HCT116 (cell line): ENCODE measurements at regions not wholly inside any gene's neighbourhood (a gene's known extent, or its start where the extent isn't known, plus 50 kb on each side); places are given as distances from the start of the nearest gene placed in this dataset.

Source experiments
- ATAC-seq: fragments of 200-7000 bp; cut with Tn5 transposase; 2 replicates; pipeline ENCODE4 v1.9.1; 2020; ENCODE audit warnings: mild to moderate bottlenecking, moderate library complexity
- BruUV-seq: library from RNA; stranded (reverse); fragments of 400-500 nt; replicated peaks from 2 replicates; lab custom pipeline; 2021; lab: Mats Ljungman, UMichigan
- CTCF ChIA-PET: fragments of 300-600 bp; sonication (Branson Sonifier 250); formaldehyde crosslinking; loops from one replicate; lab custom pipeline; 2021; ENCODE audit warnings: antibody characterized with exemption; lab: Charles Lee
- POLR2A ChIA-PET: fragments of 300-600, 350-600 bp; sonication (Branson Sonifier 250); formaldehyde crosslinking; loops from one replicate; lab custom pipeline; 2021; ENCODE audit warnings: antibody characterized with exemption; lab: Charles Lee
- RAD21 ChIA-PET, 2 experiments: fragments of 300-600 bp; sonication (Branson Sonifier 250); formaldehyde crosslinking; loops; one replicate each; lab custom pipeline; 2023; ENCODE audit warnings: low total read pairs in 2 of 2; ENCODE audit not compliant: uncharacterized antibody in 2 of 2, unreplicated experiment in 2 of 2, low non-redundant PET in 1 of 2; lab: Charles Lee
- DNase-seq: peaks from one replicate; pipeline ENCODE4 v3.0.0-alpha.2; 2010; ENCODE audit warnings: low read depth, low spot score
- H2AFZ ChIP-seq: fragments of 200-600 bp; shearing (Covaris generic), sonication (generic); 2 replicates; pipeline ENCODE4 v1.6.1; 2017; ENCODE audit warnings: low read depth, mixed run types, mixed read lengths, antibody characterized with exemption, low read length; ENCODE audit not compliant: poor library complexity, severe bottlenecking
- H3K27ac ChIP-seq: 2 replicates; pipeline ENCODE4 v1.5.1; 2012; ENCODE audit warnings: low read depth, low read length
- H3K27me3 ChIP-seq: fragments of 200-600 bp; sonication (generic); 2 replicates; pipeline ENCODE4 v1.6.1; 2016; ENCODE audit warnings: mixed run types, low read length, mixed read lengths; ENCODE audit not compliant: insufficient read depth
- H3K36me3 ChIP-seq, 2 experiments: fragments of 200-500 bp in 1 of 2; fragments of 200-600 bp in 1 of 2; sonication (Bioruptor generic) in 1 of 2; sonication (generic) in 1 of 2; 2 replicates each; pipeline versions ENCODE4 v1.5.1 to v1.6.1; 2014 to 2016; ENCODE audit warnings: low read length in 2 of 2, inconsistent platforms in 1 of 2, mixed read lengths in 1 of 2, mixed run types in 1 of 2; ENCODE audit not compliant: insufficient read depth in 2 of 2, control insufficient read depth in 1 of 2
- H3K4me1 ChIP-seq, 2 experiments: fragments of 200-600 bp in 1 of 2; sonication (generic) in 1 of 2; 2 replicates each; pipeline versions ENCODE4 v1.5.1 to v1.6.1; 2012 to 2017; ENCODE audit warnings: low read length in 2 of 2, inconsistent platforms in 1 of 2, mild to moderate bottlenecking in 1 of 2, mixed read lengths in 1 of 2, mixed run types in 1 of 2, moderate library complexity in 1 of 2; ENCODE audit not compliant: insufficient read depth in 2 of 2, control insufficient read depth in 1 of 2
- H3K4me2 ChIP-seq: fragments of 200-600 bp; sonication (generic); 2 replicates; pipeline ENCODE4 v1.6.1; 2017; ENCODE audit warnings: mixed run types, low read length, mixed read lengths
- H3K4me3 ChIP-seq, 2 experiments: fragments of 200-600 bp in 1 of 2; sonication (generic) in 1 of 2; replicated peaks in 1 of 2; 2 replicates each; pipeline ENCODE4 v1.5.1; 2011 to 2016; ENCODE audit warnings: low read length in 2 of 2, control low read depth in 1 of 2, low read depth in 1 of 2, mild to moderate bottlenecking in 1 of 2, mixed read lengths in 1 of 2, mixed run types in 1 of 2
- H3K79me2 ChIP-seq: fragments of 200-600 bp; sonication (generic); 2 replicates; pipeline ENCODE4 v1.6.1; 2017; ENCODE audit warnings: mild to moderate bottlenecking, mixed run types, low read length, moderate library complexity, mixed read lengths; ENCODE audit not compliant: insufficient read depth
- H3K9ac ChIP-seq: fragments of 200-600 bp; sonication (generic); 2 replicates; pipeline ENCODE4 v1.6.1; 2016; ENCODE audit warnings: low read length, mixed read lengths
- H3K9me2 ChIP-seq: fragments of 200-600 bp; sonication (generic), shearing (Covaris generic); 2 replicates; pipeline ENCODE4 v1.6.1; 2017; ENCODE audit warnings: mixed run types, mild to moderate bottlenecking, moderate library complexity; ENCODE audit not compliant: insufficient read depth
- H3K9me3 ChIP-seq, 2 experiments: fragments of 200-500 bp in 1 of 2; fragments of 200-600 bp in 1 of 2; sonication (Bioruptor generic) in 1 of 2; sonication (generic) in 1 of 2; 2 replicates each; pipeline ENCODE4 v1.6.1; 2014 to 2017; ENCODE audit warnings: low read length in 2 of 2, mixed read lengths in 2 of 2, inconsistent platforms in 1 of 2, low read depth in 1 of 2, mild to moderate bottlenecking in 1 of 2, mixed run types in 1 of 2, moderate library complexity in 1 of 2; ENCODE audit not compliant: control insufficient read depth in 1 of 2, insufficient read depth in 1 of 2
- H4K20me1 ChIP-seq: fragments of 200-600 bp; sonication (generic), shearing (Covaris generic); 2 replicates; pipeline ENCODE4 v1.6.1; 2017; ENCODE audit warnings: mixed run types, mild to moderate bottlenecking, moderate library complexity; ENCODE audit not compliant: insufficient read depth
- CBX3 ChIP-seq: IDR thresholded peaks from 2 replicates; pipeline ENCODE4 v1.6.1; 2012; ENCODE audit warnings: low read depth
- CEBPB ChIP-seq: IDR thresholded peaks from 2 replicates; pipeline ENCODE4 v1.6.1; 2012; ENCODE audit warnings: low read depth
- EGR1 ChIP-seq: IDR thresholded peaks from 2 replicates; pipeline ENCODE4 v1.6.1; 2012; ENCODE audit warnings: low read depth
- ELF1 ChIP-seq: IDR thresholded peaks from 2 replicates; pipeline ENCODE4 v1.6.1; 2012; ENCODE audit warnings: low read depth, borderline replicate concordance
- EZH2 ChIP-seq: fragments of 200-600 bp; sonication (generic); IDR thresholded peaks from 2 replicates; pipeline ENCODE4 v1.6.1; 2017; ENCODE audit warnings: antibody characterized with exemption, mixed run types
- FOSL1 ChIP-seq: IDR thresholded peaks from 2 replicates; pipeline ENCODE4 v1.6.1; 2012; ENCODE audit warnings: low read depth
- POLR2A ChIP-seq: IDR thresholded peaks from 2 replicates; pipeline ENCODE4 v1.7.0; 2011; ENCODE audit warnings: borderline replicate concordance; ENCODE audit not compliant: insufficient read depth, insufficient read length; ENCODE audit errors: extremely low read depth
- POLR2AphosphoS5 ChIP-seq: IDR thresholded peaks from 2 replicates; pipeline ENCODE4 v1.6.1; 2011; ENCODE audit warnings: mild to moderate bottlenecking, low read depth, low read length, moderate library complexity
- RAD21 ChIP-seq: IDR thresholded peaks from 2 replicates; pipeline ENCODE4 v1.6.1; 2012; ENCODE audit warnings: low read depth, mild to moderate bottlenecking
- SIN3A ChIP-seq: IDR thresholded peaks from 2 replicates; pipeline ENCODE4 v1.6.1; 2012; ENCODE audit warnings: low read depth
- SP1 ChIP-seq: IDR thresholded peaks from 2 replicates; pipeline ENCODE4 v1.6.1; 2012; ENCODE audit warnings: low read depth
- SRF ChIP-seq: IDR thresholded peaks from 2 replicates; pipeline ENCODE4 v1.6.1; 2012; ENCODE audit warnings: low read depth
- TCF7L2 ChIP-seq: IDR thresholded peaks from 2 replicates; pipeline ENCODE4 v1.7.0; 2011; ENCODE audit warnings: borderline replicate concordance, inconsistent platforms; ENCODE audit not compliant: insufficient read depth, insufficient read length; ENCODE audit errors: extremely low read depth
- ZFX ChIP-seq: fragments of 450-650 bp; IDR thresholded peaks from 2 replicates; pipeline ENCODE4 v1.6.1; 2017
- ZNF274 ChIP-seq: fragments of 200-500 bp; sonication (Bioruptor generic); IDR thresholded peaks from 2 replicates; pipeline ENCODE4 v1.6.1; 2014; ENCODE audit warnings: mild to moderate bottlenecking, low read depth, low read length, inconsistent platforms
- intact Hi-C: fragments of 100-400 bp; cut with micrococcal nuclease; formaldehyde crosslinking; loops from 2 replicates; pipeline ENCODE4 v1.10.0; 2022
- TF ChIP-seq, protein P1 (sequence below): IDR thresholded peaks from 2 replicates; pipeline ENCODE4 v1.6.1; 2012
- TF ChIP-seq, protein P2 (sequence below), 3 experiments: fragments of 200-600 bp in 1 of 3; sonication (generic) in 1 of 3; IDR thresholded peaks in 2 of 3; conservative IDR thresholded peaks in 1 of 3; 2 replicates each; pipeline ENCODE4 v1.5.1; 2012 to 2017; ENCODE audit warnings: low read depth in 2 of 3, low read length in 2 of 3, antibody characterized with exemption in 1 of 3, borderline replicate concordance in 1 of 3, control low read depth in 1 of 3, mild to moderate bottlenecking in 1 of 3, mixed read lengths in 1 of 3, mixed run types in 1 of 3, moderate library complexity in 1 of 3; ENCODE audit not compliant: insufficient read depth in 1 of 3
- TF ChIP-seq, protein P3 (sequence below): IDR thresholded peaks from 2 replicates; pipeline ENCODE4 v1.6.1; 2011; ENCODE audit warnings: mild to moderate bottlenecking, low read length, moderate library complexity; ENCODE audit not compliant: insufficient replicate concordance; ENCODE audit errors: extremely low read depth
- TF ChIP-seq, protein P4 (sequence below): IDR thresholded peaks from 2 replicates; pipeline ENCODE4 v1.6.1; 2012

DNA sequence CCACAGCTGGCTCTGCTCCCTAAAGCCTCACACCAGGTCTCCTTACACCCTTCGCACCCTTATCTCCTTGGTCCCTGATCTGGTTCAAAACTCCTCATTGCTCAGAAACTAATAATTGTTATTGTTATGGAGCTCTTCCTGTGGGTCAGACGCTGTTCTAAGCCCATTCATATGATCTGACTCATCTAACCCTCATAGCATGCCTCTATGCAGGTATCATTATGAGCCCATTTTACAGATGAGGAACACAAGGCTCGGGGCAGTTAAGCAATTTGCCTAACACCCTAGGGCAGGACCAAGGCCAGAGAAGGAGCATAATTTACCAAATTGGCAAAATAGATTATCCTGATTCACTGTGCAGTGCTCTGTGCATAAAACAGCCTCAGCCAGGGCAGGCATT is 51.8 kb upstream of the CCDC167 start:
- no peak overlapping the region for H3K9ac ChIP-seq
- TF ChIP-seq EZH2: no peak
- TF ChIP-seq ELF1: no peak
- DNase-seq: no peak
- H3K36me3 ChIP-seq: no peaks in the 10 kb centered on the region
- H3K4me2 ChIP-seq: no peak overlapping the region
- intact Hi-C loops: no loop called here
- RAD21 ChIA-PET: no interaction called here
- no peaks in the 10 kb centered on the region for H3K9me2 ChIP-seq
- H3K27me3 ChIP-seq: no peaks in the 10 kb centered on the region
- no peak for ATAC-seq
- H3K79me2 ChIP-seq: no peaks in the 10 kb centered on the region
- H3K4me3 ChIP-seq: no peak overlapping the region
- no peaks in the 10 kb centered on the region for H3K9me3 ChIP-seq
- no peaks in the 10 kb centered on the region for H4K20me1 ChIP-seq
- BruUV-seq: no TSS peak
- no peak overlapping the region for H3K27ac ChIP-seq
- CTCF ChIA-PET: interaction anchor here (2.0 kb wide), 1 partner anchor 13 kb away, joined by 6 read pairs; no protein-coding TSS in a partner anchor
- POLR2A ChIA-PET: no interaction called here
- H2AFZ ChIP-seq: no peak overlapping the region
- H3K4me1 ChIP-seq: peaks cover 16 to 66% of the 10 kb centered on the region in 2 experiments

DNA sequence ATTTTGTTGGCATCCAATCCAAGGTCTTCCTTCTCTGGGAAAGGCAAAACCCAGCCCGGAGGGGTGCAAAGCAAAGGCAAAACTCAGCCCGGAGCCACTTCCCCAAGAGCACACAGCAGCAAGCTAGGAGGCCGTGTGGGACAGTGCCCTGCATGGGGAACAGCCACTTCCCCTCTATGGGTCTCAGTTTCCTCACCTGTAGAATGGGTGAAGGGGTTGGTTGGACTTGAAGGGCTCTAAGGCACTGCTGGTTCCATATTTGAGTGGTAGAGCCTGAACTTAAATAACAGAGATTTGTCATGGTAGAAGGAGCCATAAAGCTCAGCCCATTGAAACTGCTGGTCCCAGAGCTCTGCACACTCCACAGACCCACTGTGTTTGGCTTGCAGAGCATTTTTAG is 51.3 kb upstream of the CCDC167 start:
- ATAC-seq (no peak), DNase-seq (no peak)
- TF ChIP-seq TCF7L2 (no peak), ELF1 (no peak), CEBPB (no peak), RAD21 (no peak), ZNF274 (no peak), CBX3 (no peak), SRF (no peak), SP1 (no peak), FOSL1 (no peak), EGR1 (no peak), EZH2 (no peak), POLR2A (no peak), POLR2AphosphoS5 (no peak), ZFX (no peak), SIN3A (no peak)
- TF ChIP-seq, protein P1, sequence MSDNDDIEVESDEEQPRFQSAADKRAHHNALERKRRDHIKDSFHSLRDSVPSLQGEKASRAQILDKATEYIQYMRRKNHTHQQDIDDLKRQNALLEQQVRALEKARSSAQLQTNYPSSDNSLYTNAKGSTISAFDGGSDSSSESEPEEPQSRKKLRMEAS: no peak
- TF ChIP-seq, protein P2, sequence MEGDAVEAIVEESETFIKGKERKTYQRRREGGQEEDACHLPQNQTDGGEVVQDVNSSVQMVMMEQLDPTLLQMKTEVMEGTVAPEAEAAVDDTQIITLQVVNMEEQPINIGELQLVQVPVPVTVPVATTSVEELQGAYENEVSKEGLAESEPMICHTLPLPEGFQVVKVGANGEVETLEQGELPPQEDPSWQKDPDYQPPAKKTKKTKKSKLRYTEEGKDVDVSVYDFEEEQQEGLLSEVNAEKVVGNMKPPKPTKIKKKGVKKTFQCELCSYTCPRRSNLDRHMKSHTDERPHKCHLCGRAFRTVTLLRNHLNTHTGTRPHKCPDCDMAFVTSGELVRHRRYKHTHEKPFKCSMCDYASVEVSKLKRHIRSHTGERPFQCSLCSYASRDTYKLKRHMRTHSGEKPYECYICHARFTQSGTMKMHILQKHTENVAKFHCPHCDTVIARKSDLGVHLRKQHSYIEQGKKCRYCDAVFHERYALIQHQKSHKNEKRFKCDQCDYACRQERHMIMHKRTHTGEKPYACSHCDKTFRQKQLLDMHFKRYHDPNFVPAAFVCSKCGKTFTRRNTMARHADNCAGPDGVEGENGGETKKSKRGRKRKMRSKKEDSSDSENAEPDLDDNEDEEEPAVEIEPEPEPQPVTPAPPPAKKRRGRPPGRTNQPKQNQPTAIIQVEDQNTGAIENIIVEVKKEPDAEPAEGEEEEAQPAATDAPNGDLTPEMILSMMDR (IDR thresholded peaks at IDR 0.05 in 2 of 3, conservative IDR thresholded peaks at IDR 0.05 in 1 of 3; ENCODE audit: borderline replicate concordance in 1 of 3, insufficient read depth in 1 of 3, low read depth in 2 of 3, low read length in 2 of 3): no peak
- TF ChIP-seq, protein P3, sequence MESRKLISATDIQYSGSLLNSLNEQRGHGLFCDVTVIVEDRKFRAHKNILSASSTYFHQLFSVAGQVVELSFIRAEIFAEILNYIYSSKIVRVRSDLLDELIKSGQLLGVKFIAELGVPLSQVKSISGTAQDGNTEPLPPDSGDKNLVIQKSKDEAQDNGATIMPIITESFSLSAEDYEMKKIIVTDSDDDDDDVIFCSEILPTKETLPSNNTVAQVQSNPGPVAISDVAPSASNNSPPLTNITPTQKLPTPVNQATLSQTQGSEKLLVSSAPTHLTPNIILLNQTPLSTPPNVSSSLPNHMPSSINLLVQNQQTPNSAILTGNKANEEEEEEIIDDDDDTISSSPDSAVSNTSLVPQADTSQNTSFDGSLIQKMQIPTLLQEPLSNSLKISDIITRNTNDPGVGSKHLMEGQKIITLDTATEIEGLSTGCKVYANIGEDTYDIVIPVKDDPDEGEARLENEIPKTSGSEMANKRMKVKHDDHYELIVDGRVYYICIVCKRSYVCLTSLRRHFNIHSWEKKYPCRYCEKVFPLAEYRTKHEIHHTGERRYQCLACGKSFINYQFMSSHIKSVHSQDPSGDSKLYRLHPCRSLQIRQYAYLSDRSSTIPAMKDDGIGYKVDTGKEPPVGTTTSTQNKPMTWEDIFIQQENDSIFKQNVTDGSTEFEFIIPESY: no peak
- TF ChIP-seq, protein P4, sequence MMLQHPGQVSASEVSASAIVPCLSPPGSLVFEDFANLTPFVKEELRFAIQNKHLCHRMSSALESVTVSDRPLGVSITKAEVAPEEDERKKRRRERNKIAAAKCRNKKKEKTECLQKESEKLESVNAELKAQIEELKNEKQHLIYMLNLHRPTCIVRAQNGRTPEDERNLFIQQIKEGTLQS: no peak
- Histone ChIP-seq H3K79me2 (no peaks in the 10 kb centered on the region), H3K27me3 (no peaks in the 10 kb centered on the region), H3K27ac (no peak overlapping the region), H3K4me3 (no peak overlapping the region), H3K9me3 (no peaks in the 10 kb centered on the region), H3K9me2 (no peaks in the 10 kb centered on the region), H2AFZ (no peak overlapping the region), H3K9ac (no peak overlapping the region), H3K36me3 (no peaks in the 10 kb centered on the region), H3K4me1 (peaks cover 16 to 70% of the 10 kb centered on the region in 2 experiments), H4K20me1 (no peaks in the 10 kb centered on the region), H3K4me2 (no peak overlapping the region)
- CTCF ChIA-PET: interaction anchor here (2.0 kb wide), 1 partner anchor 12 kb away, joined by 6 read pairs; no protein-coding TSS in a partner anchor
- POLR2A ChIA-PET: no interaction called here
- BruUV-seq: no TSS peak
- intact Hi-C loops: no loop called here
- RAD21 ChIA-PET: no interaction called here
